ENCODE measurements at regions not wholly inside any gene's neighbourhood (a gene's known extent, or its start where the extent isn't known, plus 50 kb on each side); places are given as distances from the start of the nearest gene placed in this dataset.

DNA sequence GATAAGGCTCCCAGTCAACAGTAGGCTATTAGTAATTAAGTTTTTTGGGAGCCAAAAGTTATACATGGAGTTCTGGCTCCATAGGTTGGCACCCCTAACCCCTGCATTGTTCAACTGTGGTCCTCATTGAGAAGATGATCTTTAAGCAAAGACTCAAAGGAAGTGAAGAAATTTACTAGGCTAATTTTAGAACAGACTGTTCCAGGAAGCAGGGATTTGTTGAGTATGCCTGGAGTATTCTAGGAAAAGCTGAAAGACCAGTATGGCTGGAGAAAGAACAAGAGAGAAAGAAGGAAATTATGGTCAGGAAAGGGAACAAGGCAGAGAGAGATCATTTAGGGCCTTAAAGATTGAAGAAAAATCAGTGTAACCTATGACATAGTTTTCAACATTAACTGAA lies 125.1 kb downstream of the PMAIP1 start:
- DNase-seq, result no peak
- Histone ChIP-seq H3K9me3 (no peaks in the 10 kb centered on the region), H3K36me3 (ENCODE audit: low read depth, missing control alignments) (no peaks in the 10 kb centered on the region), H3K4me3 (no peak overlapping the region), H3K27me3 (no peaks in the 10 kb centered on the region), H3K27ac (no peak overlapping the region), H3K4me1 (no peaks in the 10 kb centered on the region)
- no peak for TF ChIP-seq POLR2A (IDR thresholded peaks at IDR 0.05)
- TF ChIP-seq, protein P1, sequence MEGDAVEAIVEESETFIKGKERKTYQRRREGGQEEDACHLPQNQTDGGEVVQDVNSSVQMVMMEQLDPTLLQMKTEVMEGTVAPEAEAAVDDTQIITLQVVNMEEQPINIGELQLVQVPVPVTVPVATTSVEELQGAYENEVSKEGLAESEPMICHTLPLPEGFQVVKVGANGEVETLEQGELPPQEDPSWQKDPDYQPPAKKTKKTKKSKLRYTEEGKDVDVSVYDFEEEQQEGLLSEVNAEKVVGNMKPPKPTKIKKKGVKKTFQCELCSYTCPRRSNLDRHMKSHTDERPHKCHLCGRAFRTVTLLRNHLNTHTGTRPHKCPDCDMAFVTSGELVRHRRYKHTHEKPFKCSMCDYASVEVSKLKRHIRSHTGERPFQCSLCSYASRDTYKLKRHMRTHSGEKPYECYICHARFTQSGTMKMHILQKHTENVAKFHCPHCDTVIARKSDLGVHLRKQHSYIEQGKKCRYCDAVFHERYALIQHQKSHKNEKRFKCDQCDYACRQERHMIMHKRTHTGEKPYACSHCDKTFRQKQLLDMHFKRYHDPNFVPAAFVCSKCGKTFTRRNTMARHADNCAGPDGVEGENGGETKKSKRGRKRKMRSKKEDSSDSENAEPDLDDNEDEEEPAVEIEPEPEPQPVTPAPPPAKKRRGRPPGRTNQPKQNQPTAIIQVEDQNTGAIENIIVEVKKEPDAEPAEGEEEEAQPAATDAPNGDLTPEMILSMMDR (IDR thresholded peaks at IDR 0.05), result no peak
- intact Hi-C loops (cut with DNase I; ENCODE audit: low total_unique reads), result no loop called here

DNA sequence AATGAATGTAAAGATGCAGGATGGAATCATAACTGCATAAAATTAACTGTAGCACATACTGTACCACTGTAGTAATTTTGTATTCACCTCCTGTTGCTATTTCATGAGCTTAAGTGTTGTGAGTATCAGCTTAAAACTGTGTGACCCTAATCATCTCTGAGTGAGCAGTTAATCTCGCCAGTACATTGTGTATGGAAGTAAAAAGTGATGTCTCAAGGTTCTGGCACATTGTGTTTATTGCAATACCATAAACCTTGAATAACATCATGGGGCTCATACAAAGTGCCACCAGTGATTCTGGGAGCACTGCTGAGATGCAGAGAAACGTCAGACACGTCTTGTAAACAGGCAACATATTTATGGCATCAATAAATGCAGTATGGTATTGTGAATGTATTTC lies 124.5 kb downstream of the PMAIP1 start:
- H3K4me3 ChIP-seq, result no peak overlapping the region
- DNase-seq, result no peak
- TF ChIP-seq, protein P1 (IDR thresholded peaks at IDR 0.05), result no peak
- TF ChIP-seq POLR2A (IDR thresholded peaks at IDR 0.05), result no peak
- no peaks in the 10 kb centered on the region for H3K4me1 ChIP-seq
- 44 to 51% methylated on average over 3 of the region's 3 CpGs for WGBS, 2 donors
- intact Hi-C loops (cut with DNase I; ENCODE audit: low total_unique reads), result no loop called here
- H3K9me3 ChIP-seq, result no peaks in the 10 kb centered on the region
- H3K27me3 ChIP-seq, result no peaks in the 10 kb centered on the region
- no peaks in the 10 kb centered on the region for H3K36me3 ChIP-seq (ENCODE audit: low read depth, missing control alignments)
- H3K27ac ChIP-seq, result no peak overlapping the region

DNA sequence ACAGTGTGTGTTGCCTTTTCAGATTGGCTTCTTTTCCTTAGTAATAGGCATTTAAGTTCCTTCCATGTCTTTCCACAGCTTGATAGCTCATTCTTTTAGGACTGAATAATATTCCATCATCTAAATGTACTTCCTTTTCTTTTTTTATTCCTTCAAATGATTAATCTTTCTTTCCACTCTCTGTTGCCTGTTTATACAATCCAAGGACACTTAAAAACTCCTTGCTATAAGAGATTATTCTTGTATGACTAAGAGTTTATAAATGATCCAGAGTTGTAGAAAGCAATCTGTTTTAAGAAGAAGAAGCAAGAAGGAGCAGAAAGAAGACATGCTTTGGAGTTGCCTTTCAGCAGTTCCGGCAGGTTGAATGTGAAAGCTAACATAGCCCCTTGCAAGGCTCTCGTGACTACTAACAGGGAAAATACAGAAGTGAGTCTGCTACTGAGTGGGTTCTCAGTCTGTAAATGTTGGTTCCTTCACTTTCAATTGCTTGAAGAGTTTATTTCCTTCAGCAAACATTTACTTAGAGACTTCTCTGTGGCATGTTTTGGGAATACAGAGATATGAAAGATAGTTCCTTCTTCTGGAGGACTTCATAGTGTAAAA lies 123.0 kb downstream of the PMAIP1 start:
- Histone ChIP-seq H3K27ac (no peak overlapping the region), H3K27me3 (no peaks in the 10 kb centered on the region), H3K4me1 (no peaks in the 10 kb centered on the region), H3K36me3 (ENCODE audit: low read depth, missing control alignments) (no peaks in the 10 kb centered on the region), H3K4me3 (no peak overlapping the region), H3K9me3 (no peaks in the 10 kb centered on the region)
- no peak for DNase-seq
- WGBS, 2 donors, result 79 to 83% methylated on average over 2 of the region's 2 CpGs
- TF ChIP-seq, protein P1 (IDR thresholded peaks at IDR 0.05), result no peak
- TF ChIP-seq POLR2A (IDR thresholded peaks at IDR 0.05), result no peak
- intact Hi-C loops (cut with DNase I; ENCODE audit: low total_unique reads), result no loop called here

DNA sequence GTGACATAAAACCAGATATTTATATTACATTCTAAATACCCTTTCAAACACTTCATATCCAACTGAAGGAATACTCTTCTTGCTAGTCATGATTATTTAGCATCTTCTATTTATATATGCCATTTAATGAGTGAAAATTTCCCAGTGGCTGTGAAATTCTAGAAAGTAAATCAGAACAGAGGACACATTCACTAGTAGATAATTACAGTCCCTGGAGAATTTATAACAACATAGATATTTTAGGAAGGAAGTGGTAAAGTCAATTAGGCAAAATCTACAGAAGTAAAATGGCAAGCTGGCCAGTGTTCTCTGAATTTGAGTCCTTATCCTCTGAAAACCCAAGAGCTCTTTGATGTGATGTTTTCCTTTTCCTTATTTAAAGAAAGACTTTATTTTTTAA lies 121.8 kb downstream of the PMAIP1 start:
- no peak overlapping the region for H3K27ac ChIP-seq
- no peaks in the 10 kb centered on the region for H3K36me3 ChIP-seq (ENCODE audit: low read depth, missing control alignments)
- no peaks in the 10 kb centered on the region for H3K9me3 ChIP-seq
- intact Hi-C loops (cut with DNase I; ENCODE audit: low total_unique reads), result no loop called here
- H3K4me3 ChIP-seq, result no peak overlapping the region
- no peak for DNase-seq
- TF ChIP-seq POLR2A (IDR thresholded peaks at IDR 0.05), result no peak
- TF ChIP-seq, protein P1 (IDR thresholded peaks at IDR 0.05), result no peak
- H3K4me1 ChIP-seq, result no peaks in the 10 kb centered on the region
- no peaks in the 10 kb centered on the region for H3K27me3 ChIP-seq

DNA sequence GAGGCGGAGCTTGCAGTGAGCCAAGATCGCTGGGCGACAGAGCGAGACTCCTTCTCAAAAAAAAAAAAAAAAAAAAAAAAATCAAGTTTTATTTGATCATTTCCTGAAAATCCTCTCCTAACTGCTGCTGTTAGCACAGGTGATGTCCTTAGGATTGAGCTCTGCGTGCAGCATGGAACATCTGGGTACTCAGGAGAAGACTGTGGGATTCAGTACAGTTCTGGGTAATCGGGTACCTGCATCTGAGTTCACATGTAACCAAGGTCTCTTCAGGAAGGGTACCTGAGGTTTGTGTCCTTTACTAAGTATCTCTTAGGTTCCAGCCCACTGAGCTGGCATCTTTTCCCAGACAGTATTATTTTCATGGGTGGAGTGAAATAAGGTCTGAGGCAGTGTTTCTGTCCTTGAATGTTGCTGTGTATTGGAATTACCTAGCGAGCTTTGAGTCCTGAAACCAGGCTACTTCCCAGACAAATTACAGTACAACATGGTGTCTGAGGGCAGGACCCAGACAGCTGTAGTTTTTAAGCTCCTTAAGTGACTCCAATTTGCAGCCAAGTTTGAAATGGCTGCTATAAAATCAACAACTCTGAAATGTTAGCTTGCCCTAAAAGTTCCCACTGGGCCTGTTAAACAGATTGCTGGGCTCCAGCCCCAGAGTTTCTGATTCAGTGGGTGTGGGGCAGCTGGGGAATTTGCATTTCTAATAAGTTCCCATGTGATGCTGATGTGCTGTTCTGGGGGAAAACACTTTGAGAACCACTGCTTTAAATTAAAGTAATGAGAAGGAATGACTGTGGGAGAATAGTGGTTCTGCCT lies 120.5 kb downstream of the PMAIP1 start:
- Histone ChIP-seq H3K9me3 (no peaks in the 10 kb centered on the region), H3K4me3 (no peak overlapping the region), H3K27me3 (no peaks in the 10 kb centered on the region), H3K27ac (no peak overlapping the region), H3K36me3 (ENCODE audit: low read depth, missing control alignments) (no peaks in the 10 kb centered on the region), H3K4me1 (no peaks in the 10 kb centered on the region)
- no peak for DNase-seq
- WGBS, 2 donors, result 50 to 57% methylated on average over 7 of the region's 7 CpGs
- intact Hi-C loops (cut with DNase I; ENCODE audit: low total_unique reads), result no loop called here
- TF ChIP-seq, protein P1 (IDR thresholded peaks at IDR 0.05), result no peak
- no peak for TF ChIP-seq POLR2A (IDR thresholded peaks at IDR 0.05)

Measured in testis (tissue), 2 donors.